HepG2 (cell line): ENCODE measurements at regions not wholly inside any gene's neighbourhood (a gene's known extent, or its start where the extent isn't known, plus 50 kb on each side); places are given as distances from the start of the nearest gene placed in this dataset.

Source experiments
- ATAC-seq: fragments of 200-7000 bp; cut with Tn5 transposase; 3 replicates; pipeline ENCODE4 v1.9.1; 2020; ENCODE audit warnings: mild to moderate bottlenecking, moderate library complexity
- BruUV-seq: library from RNA; stranded (reverse); fragments of 400-500 nt; replicated peaks from 2 replicates; lab custom pipeline; 2021; lab: Mats Ljungman, UMichigan
- CTCF ChIA-PET: fragments of 300-600 bp; formaldehyde crosslinking; extraction: SDS; loops from one replicate; lab custom pipeline; 2021; ENCODE audit warnings: low total read pairs, inconsistent platforms, low intra/inter-chr PET ratio; lab: Yijun Ruan, JAX
- POLR2A ChIA-PET: fragments of 350-600 bp; sonication (Branson Sonifier 250); formaldehyde crosslinking; loops from one replicate; lab custom pipeline; 2020; ENCODE audit warnings: antibody characterized with exemption, inconsistent platforms; lab: Yijun Ruan, JAX
- DNase-seq: peaks from one replicate; pipeline ENCODE4 v3.0.0-alpha.2; 2015; ENCODE audit warnings: low spot score
- FAIRE-seq: peaks from 3 replicates; lab custom pipeline; 2011; peaks lifted over from hg19 to GRCh38; lab: Jason Lieb, UNC
- H2AFZ ChIP-seq: one replicate; pipeline ENCODE4 v1.6.1; 2011; ENCODE audit warnings: low read length, inconsistent platforms
- H3K27ac ChIP-seq: fragments of 300-600 bp; 3 replicates; pipeline ENCODE4 v1.8.0; 2011; ENCODE audit warnings: mixed run types, mild to moderate bottlenecking, mixed read lengths, low read length, inconsistent platforms; ENCODE audit not compliant: insufficient read depth; ENCODE audit errors: extremely low read length
- H3K27me3 ChIP-seq, 2 experiments: fragments of 200-600 bp in 1 of 2; 2 replicates in 1 of 2; 3 replicates in 1 of 2; pipeline versions ENCODE4 v1.6.0 to v1.8.0; 2011; ENCODE audit warnings: low read length in 2 of 2, mild to moderate bottlenecking in 2 of 2, moderate library complexity in 2 of 2, inconsistent platforms in 1 of 2; ENCODE audit not compliant: insufficient read depth in 2 of 2, control insufficient read depth in 1 of 2
- H3K36me3 ChIP-seq, 2 experiments: fragments of 200-600 bp in 1 of 2; replicated peaks in 1 of 2; 2 replicates in 1 of 2; 3 replicates in 1 of 2; pipeline versions ENCODE4 v1.5.1 to v1.8.0; 2011; ENCODE audit warnings: low read length in 2 of 2, inconsistent platforms in 1 of 2; ENCODE audit not compliant: insufficient read depth in 2 of 2, control insufficient read depth in 1 of 2
- H3K4me1 ChIP-seq: 2 replicates; pipeline ENCODE4 v1.5.1; 2012; ENCODE audit warnings: low read length, inconsistent platforms; ENCODE audit not compliant: insufficient read depth
- H3K4me2 ChIP-seq: 2 replicates; pipeline ENCODE4 v1.6.0; 2011; ENCODE audit warnings: low read depth, low read length, inconsistent platforms
- H3K4me3 ChIP-seq, 3 experiments: fragments of 200-600 bp in 1 of 3; sonication (generic), shearing (Covaris generic) in 1 of 3; replicated peaks in 1 of 3; 2 replicates each; pipeline ENCODE4 v1.5.1; 2011 to 2016; ENCODE audit warnings: low read length in 3 of 3, inconsistent platforms in 2 of 3, low read depth in 2 of 3, mild to moderate bottlenecking in 2 of 3, control low read depth in 1 of 3, mixed read lengths in 1 of 3; ENCODE audit not compliant: insufficient read depth in 1 of 3
- H3K79me2 ChIP-seq: one replicate; pipeline ENCODE4 v1.6.1; 2011; ENCODE audit warnings: low read length, inconsistent platforms; ENCODE audit not compliant: insufficient read depth
- H3K9ac ChIP-seq: 2 replicates; pipeline ENCODE4 v1.6.0; 2011; ENCODE audit warnings: mild to moderate bottlenecking, low read depth, low read length, inconsistent platforms; ENCODE audit not compliant: insufficient read depth
- H3K9me3 ChIP-seq: 2 replicates; pipeline ENCODE4 v1.5.1; 2012; ENCODE audit warnings: mild to moderate bottlenecking, low read length
- H4K20me1 ChIP-seq: 2 replicates; pipeline ENCODE4 v1.6.0; 2011; ENCODE audit warnings: inconsistent platforms, mild to moderate bottlenecking, low read length, moderate library complexity; ENCODE audit not compliant: insufficient read depth
- ARID2 ChIP-seq: sonication (generic); formaldehyde crosslinking; IDR thresholded peaks from 2 replicates; pipeline ENCODE4 v1.8.1; 2022; ENCODE audit warnings: mild to moderate bottlenecking, missing genetic modification reagents, borderline replicate concordance
- FOSL2 ChIP-seq: sonication (generic); formaldehyde crosslinking; IDR thresholded peaks from 2 replicates; pipeline ENCODE4 v1.4.0; 2020; ENCODE audit warnings: missing genetic modification reagents
- KLF16 ChIP-seq, 2 experiments: sonication (generic) in 1 of 2; formaldehyde crosslinking in 1 of 2; IDR thresholded peaks; 2 replicates each; pipeline versions ENCODE4 v1.6.1 to v1.8.0; 2016 to 2023; ENCODE audit warnings: missing genetic modification reagents in 2 of 2, missing compliant biosample characterization in 1 of 2
- NFE2L1 ChIP-seq: sonication (generic); formaldehyde crosslinking; IDR thresholded peaks from 2 replicates; pipeline ENCODE4 v1.4.0; 2020; ENCODE audit warnings: missing genetic modification reagents, mild to moderate bottlenecking, borderline replicate concordance
- PITX1 ChIP-seq: sonication (generic); formaldehyde crosslinking; IDR thresholded peaks from 2 replicates; pipeline ENCODE4 v1.5.1; 2020; ENCODE audit warnings: mild to moderate bottlenecking, missing genetic modification reagents
- POGZ ChIP-seq: sonication (generic); formaldehyde crosslinking; IDR thresholded peaks from 2 replicates; pipeline ENCODE4 v1.4.0; 2020; ENCODE audit warnings: mild to moderate bottlenecking, missing genetic modification reagents
- TSC22D2 ChIP-seq: sonication (generic); formaldehyde crosslinking; IDR thresholded peaks from 2 replicates; pipeline ENCODE4 v1.5.1; 2020; ENCODE audit warnings: missing genetic modification reagents, mild to moderate bottlenecking, borderline replicate concordance
- ZNF138 ChIP-seq: sonication (generic); formaldehyde crosslinking; IDR thresholded peaks from 2 replicates; pipeline ENCODE4 v1.5.0; 2020; ENCODE audit warnings: mild to moderate bottlenecking, low read depth, missing genetic modification reagents
- ZNF44 ChIP-seq: sonication (generic); formaldehyde crosslinking; IDR thresholded peaks from 2 replicates; pipeline ENCODE4 v1.5.1; 2020; ENCODE audit warnings: mild to moderate bottlenecking, missing genetic modification reagents
- ZNF614 ChIP-seq: IDR thresholded peaks from 2 replicates; pipeline ENCODE4 v1.6.1; 2018; ENCODE audit warnings: missing biosample characterization, missing genetic modification reagents, inconsistent platforms, borderline replicate concordance
- ZNF660 ChIP-seq: sonication (generic); formaldehyde crosslinking; IDR thresholded peaks from 2 replicates; pipeline ENCODE4 v1.5.1; 2020; ENCODE audit warnings: mild to moderate bottlenecking, low read depth, missing genetic modification reagents, borderline replicate concordance
- WGBS: methylation state at CpG from one replicate; pipeline ENCODE4 v1.1.6; 2017; ENCODE audit warnings: low lambda C conversion rate; 5-methylcytosine and 5-hydroxymethylcytosine counted together
- in situ Hi-C: cut with HindIII; loops from 2 replicates; pipeline ENCODE4 v1.10.0; 2017; ENCODE audit warnings: low pct_unique_long_range_greater_than_20kb; ENCODE audit not compliant: extremely low pct_ligation_motif_present
- intact Hi-C: fragments of 100-400 bp; cut with micrococcal nuclease; formaldehyde crosslinking; loops from one replicate; pipeline ENCODE4 v1.10.0; 2022; ENCODE audit not compliant: unreplicated experiment
- TF ChIP-seq, protein P1 (sequence below): sonication (generic); formaldehyde crosslinking; IDR thresholded peaks from 2 replicates; pipeline ENCODE4 v1.4.0; 2020; ENCODE audit warnings: mild to moderate bottlenecking, missing genetic modification reagents
- TF ChIP-seq, protein P2 (sequence below): sonication (generic); formaldehyde crosslinking; IDR thresholded peaks from 2 replicates; pipeline ENCODE4 v1.4.0; 2020; ENCODE audit warnings: missing genetic modification reagents

DNA sequence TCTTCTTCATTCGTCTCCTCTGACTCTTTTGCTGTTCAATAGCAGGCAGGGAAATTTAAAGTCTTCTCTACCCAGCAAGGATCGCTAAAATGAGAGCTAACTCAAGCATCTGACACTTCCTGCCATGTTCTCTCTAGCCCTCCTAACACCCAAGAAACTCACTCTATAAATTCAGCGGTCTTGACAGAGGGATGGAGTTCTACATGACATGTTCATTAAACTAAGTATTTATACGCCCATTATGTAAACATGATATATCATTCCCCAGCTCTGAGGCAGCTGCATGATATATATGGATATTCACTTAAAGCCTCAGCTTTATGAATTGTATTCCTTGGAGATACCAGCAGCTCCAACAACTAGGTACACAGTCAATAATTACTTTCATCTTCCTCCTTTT, 231.0 kb downstream of the METTL4 start (continued):
- TF ChIP-seq PITX1 (CRISPR knock-in tag) = no peak

DNA sequence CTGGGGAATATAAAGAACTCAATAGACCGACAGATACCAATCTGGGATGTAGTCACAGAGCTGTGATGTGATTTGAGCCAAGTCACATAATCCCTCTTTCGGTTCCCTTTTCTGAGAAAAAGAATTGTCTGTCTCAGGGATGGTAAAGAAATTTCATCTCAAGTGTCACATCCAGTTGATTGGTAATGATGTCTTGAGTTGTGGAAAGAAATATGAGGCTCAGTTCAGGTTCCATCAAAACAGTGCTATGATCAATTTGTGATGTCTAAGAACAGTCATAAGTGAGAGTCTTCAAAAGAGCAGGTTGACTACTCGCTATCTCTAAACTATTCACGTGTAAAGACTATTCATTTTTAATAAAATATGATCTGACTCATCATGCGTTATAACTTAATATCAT, 223.3 kb downstream of the METTL4 start:
- no peak overlapping the region for H2AFZ ChIP-seq
- H3K4me3 ChIP-seq = no peak overlapping the region
- H3K36me3 ChIP-seq = no peaks in the 10 kb centered on the region
- ATAC-seq = no peak
- ChIA-PET POLR2A (no interaction called here), CTCF (no interaction called here)
- no peaks in the 10 kb centered on the region for H3K9me3 ChIP-seq
- H3K4me1 ChIP-seq = no peaks in the 10 kb centered on the region
- no peaks in the 10 kb centered on the region for H3K79me2 ChIP-seq
- FAIRE-seq = no peak
- no peak overlapping the region for H3K27ac ChIP-seq
- no peak overlapping the region for H3K9ac ChIP-seq
- H3K4me2 ChIP-seq = no peak overlapping the region
- TF ChIP-seq NFE2L1 (CRISPR knock-in tag) = no peak
- TF ChIP-seq ZNF44 (CRISPR knock-in tag) = no peak
- no peak for TF ChIP-seq POGZ
- TF ChIP-seq, protein P1, sequence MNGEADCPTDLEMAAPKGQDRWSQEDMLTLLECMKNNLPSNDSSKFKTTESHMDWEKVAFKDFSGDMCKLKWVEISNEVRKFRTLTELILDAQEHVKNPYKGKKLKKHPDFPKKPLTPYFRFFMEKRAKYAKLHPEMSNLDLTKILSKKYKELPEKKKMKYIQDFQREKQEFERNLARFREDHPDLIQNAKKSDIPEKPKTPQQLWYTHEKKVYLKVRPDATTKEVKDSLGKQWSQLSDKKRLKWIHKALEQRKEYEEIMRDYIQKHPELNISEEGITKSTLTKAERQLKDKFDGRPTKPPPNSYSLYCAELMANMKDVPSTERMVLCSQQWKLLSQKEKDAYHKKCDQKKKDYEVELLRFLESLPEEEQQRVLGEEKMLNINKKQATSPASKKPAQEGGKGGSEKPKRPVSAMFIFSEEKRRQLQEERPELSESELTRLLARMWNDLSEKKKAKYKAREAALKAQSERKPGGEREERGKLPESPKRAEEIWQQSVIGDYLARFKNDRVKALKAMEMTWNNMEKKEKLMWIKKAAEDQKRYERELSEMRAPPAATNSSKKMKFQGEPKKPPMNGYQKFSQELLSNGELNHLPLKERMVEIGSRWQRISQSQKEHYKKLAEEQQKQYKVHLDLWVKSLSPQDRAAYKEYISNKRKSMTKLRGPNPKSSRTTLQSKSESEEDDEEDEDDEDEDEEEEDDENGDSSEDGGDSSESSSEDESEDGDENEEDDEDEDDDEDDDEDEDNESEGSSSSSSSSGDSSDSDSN (CRISPR knock-in tag) = no peak
- no peak for TF ChIP-seq ARID2 (CRISPR knock-in tag)
- no peak for TF ChIP-seq KLF16 (CRISPR knock-in tag; IDR thresholded peaks at IDR 0.05)
- TF ChIP-seq, protein P2, sequence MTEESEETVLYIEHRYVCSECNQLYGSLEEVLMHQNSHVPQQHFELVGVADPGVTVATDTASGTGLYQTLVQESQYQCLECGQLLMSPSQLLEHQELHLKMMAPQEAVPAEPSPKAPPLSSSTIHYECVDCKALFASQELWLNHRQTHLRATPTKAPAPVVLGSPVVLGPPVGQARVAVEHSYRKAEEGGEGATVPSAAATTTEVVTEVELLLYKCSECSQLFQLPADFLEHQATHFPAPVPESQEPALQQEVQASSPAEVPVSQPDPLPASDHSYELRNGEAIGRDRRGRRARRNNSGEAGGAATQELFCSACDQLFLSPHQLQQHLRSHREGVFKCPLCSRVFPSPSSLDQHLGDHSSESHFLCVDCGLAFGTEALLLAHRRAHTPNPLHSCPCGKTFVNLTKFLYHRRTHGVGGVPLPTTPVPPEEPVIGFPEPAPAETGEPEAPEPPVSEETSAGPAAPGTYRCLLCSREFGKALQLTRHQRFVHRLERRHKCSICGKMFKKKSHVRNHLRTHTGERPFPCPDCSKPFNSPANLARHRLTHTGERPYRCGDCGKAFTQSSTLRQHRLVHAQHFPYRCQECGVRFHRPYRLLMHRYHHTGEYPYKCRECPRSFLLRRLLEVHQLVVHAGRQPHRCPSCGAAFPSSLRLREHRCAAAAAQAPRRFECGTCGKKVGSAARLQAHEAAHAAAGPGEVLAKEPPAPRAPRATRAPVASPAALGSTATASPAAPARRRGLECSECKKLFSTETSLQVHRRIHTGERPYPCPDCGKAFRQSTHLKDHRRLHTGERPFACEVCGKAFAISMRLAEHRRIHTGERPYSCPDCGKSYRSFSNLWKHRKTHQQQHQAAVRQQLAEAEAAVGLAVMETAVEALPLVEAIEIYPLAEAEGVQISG (CRISPR knock-in tag) = no peak
- TF ChIP-seq ZNF614 (CRISPR knock-in tag) = no peak
- no peak for TF ChIP-seq FOSL2 (CRISPR knock-in tag)
- no peak for TF ChIP-seq TSC22D2 (CRISPR knock-in tag)
- no peak for TF ChIP-seq ZNF138 (CRISPR knock-in tag)
- no peak for TF ChIP-seq ZNF660 (CRISPR knock-in tag)
- WGBS = 15% methylated on average over 5 of the region's 5 CpGs
- H3K27me3 ChIP-seq = no peaks in the 10 kb centered on the region; a peak in 1 of 5 replicates
- no TSS peak for BruUV-seq
- intact Hi-C loops = no loop called here
- H4K20me1 ChIP-seq = no peaks in the 10 kb centered on the region
- in situ Hi-C loops = loop anchor here (25.0 kb wide), 1 partner anchor 189 kb away; no protein-coding TSS in a partner anchor
- no peak for DNase-seq
